HCT116 (cell line): ENCODE measurements at regions not wholly inside any gene's neighbourhood (a gene's known extent, or its start where the extent isn't known, plus 50 kb on each side); places are given as distances from the start of the nearest gene placed in this dataset.

Experiments
- ATAC-seq: fragments of 200-7000 bp; cut with Tn5 transposase; 2 replicates; pipeline ENCODE4 v1.9.1; 2020; ENCODE audit warnings: mild to moderate bottlenecking, moderate library complexity
- BruUV-seq: library from RNA; stranded (reverse); fragments of 400-500 nt; replicated peaks from 2 replicates; lab custom pipeline; 2021; lab: Mats Ljungman, UMichigan
- CTCF ChIA-PET: fragments of 300-600 bp; sonication (Branson Sonifier 250); formaldehyde crosslinking; loops from one replicate; lab custom pipeline; 2021; ENCODE audit warnings: antibody characterized with exemption; lab: Charles Lee
- POLR2A ChIA-PET: fragments of 300-600, 350-600 bp; sonication (Branson Sonifier 250); formaldehyde crosslinking; loops from one replicate; lab custom pipeline; 2021; ENCODE audit warnings: antibody characterized with exemption; lab: Charles Lee
- RAD21 ChIA-PET, 2 experiments: fragments of 300-600 bp; sonication (Branson Sonifier 250); formaldehyde crosslinking; loops; one replicate each; lab custom pipeline; 2023; ENCODE audit warnings: low total read pairs in 2 of 2; ENCODE audit not compliant: uncharacterized antibody in 2 of 2, unreplicated experiment in 2 of 2, low non-redundant PET in 1 of 2; lab: Charles Lee
- DNase-seq: peaks from one replicate; pipeline ENCODE4 v3.0.0-alpha.2; 2010; ENCODE audit warnings: low read depth, low spot score
- H2AFZ ChIP-seq: fragments of 200-600 bp; shearing (Covaris generic), sonication (generic); 2 replicates; pipeline ENCODE4 v1.6.1; 2017; ENCODE audit warnings: low read depth, mixed run types, mixed read lengths, antibody characterized with exemption, low read length; ENCODE audit not compliant: poor library complexity, severe bottlenecking
- H3K27ac ChIP-seq: 2 replicates; pipeline ENCODE4 v1.5.1; 2012; ENCODE audit warnings: low read depth, low read length
- H3K27me3 ChIP-seq: fragments of 200-600 bp; sonication (generic); 2 replicates; pipeline ENCODE4 v1.6.1; 2016; ENCODE audit warnings: mixed run types, low read length, mixed read lengths; ENCODE audit not compliant: insufficient read depth
- H3K36me3 ChIP-seq, 2 experiments: fragments of 200-500 bp in 1 of 2; fragments of 200-600 bp in 1 of 2; sonication (Bioruptor generic) in 1 of 2; sonication (generic) in 1 of 2; 2 replicates each; pipeline versions ENCODE4 v1.5.1 to v1.6.1; 2014 to 2016; ENCODE audit warnings: low read length in 2 of 2, inconsistent platforms in 1 of 2, mixed read lengths in 1 of 2, mixed run types in 1 of 2; ENCODE audit not compliant: insufficient read depth in 2 of 2, control insufficient read depth in 1 of 2
- H3K4me1 ChIP-seq, 2 experiments: fragments of 200-600 bp in 1 of 2; sonication (generic) in 1 of 2; 2 replicates each; pipeline versions ENCODE4 v1.5.1 to v1.6.1; 2012 to 2017; ENCODE audit warnings: low read length in 2 of 2, inconsistent platforms in 1 of 2, mild to moderate bottlenecking in 1 of 2, mixed read lengths in 1 of 2, mixed run types in 1 of 2, moderate library complexity in 1 of 2; ENCODE audit not compliant: insufficient read depth in 2 of 2, control insufficient read depth in 1 of 2
- H3K4me2 ChIP-seq: fragments of 200-600 bp; sonication (generic); 2 replicates; pipeline ENCODE4 v1.6.1; 2017; ENCODE audit warnings: mixed run types, low read length, mixed read lengths
- H3K4me3 ChIP-seq, 2 experiments: fragments of 200-600 bp in 1 of 2; sonication (generic) in 1 of 2; replicated peaks in 1 of 2; 2 replicates each; pipeline ENCODE4 v1.5.1; 2011 to 2016; ENCODE audit warnings: low read length in 2 of 2, control low read depth in 1 of 2, low read depth in 1 of 2, mild to moderate bottlenecking in 1 of 2, mixed read lengths in 1 of 2, mixed run types in 1 of 2
- H3K79me2 ChIP-seq: fragments of 200-600 bp; sonication (generic); 2 replicates; pipeline ENCODE4 v1.6.1; 2017; ENCODE audit warnings: mild to moderate bottlenecking, mixed run types, low read length, moderate library complexity, mixed read lengths; ENCODE audit not compliant: insufficient read depth
- H3K9ac ChIP-seq: fragments of 200-600 bp; sonication (generic); 2 replicates; pipeline ENCODE4 v1.6.1; 2016; ENCODE audit warnings: low read length, mixed read lengths
- H3K9me2 ChIP-seq: fragments of 200-600 bp; sonication (generic), shearing (Covaris generic); 2 replicates; pipeline ENCODE4 v1.6.1; 2017; ENCODE audit warnings: mixed run types, mild to moderate bottlenecking, moderate library complexity; ENCODE audit not compliant: insufficient read depth
- H3K9me3 ChIP-seq, 2 experiments: fragments of 200-500 bp in 1 of 2; fragments of 200-600 bp in 1 of 2; sonication (Bioruptor generic) in 1 of 2; sonication (generic) in 1 of 2; 2 replicates each; pipeline ENCODE4 v1.6.1; 2014 to 2017; ENCODE audit warnings: low read length in 2 of 2, mixed read lengths in 2 of 2, inconsistent platforms in 1 of 2, low read depth in 1 of 2, mild to moderate bottlenecking in 1 of 2, mixed run types in 1 of 2, moderate library complexity in 1 of 2; ENCODE audit not compliant: control insufficient read depth in 1 of 2, insufficient read depth in 1 of 2
- H4K20me1 ChIP-seq: fragments of 200-600 bp; sonication (generic), shearing (Covaris generic); 2 replicates; pipeline ENCODE4 v1.6.1; 2017; ENCODE audit warnings: mixed run types, mild to moderate bottlenecking, moderate library complexity; ENCODE audit not compliant: insufficient read depth
- ELF1 ChIP-seq: IDR thresholded peaks from 2 replicates; pipeline ENCODE4 v1.6.1; 2012; ENCODE audit warnings: low read depth, borderline replicate concordance
- EZH2phosphoT487 ChIP-seq: fragments of 200-600 bp; IDR thresholded peaks from 2 replicates; pipeline ENCODE4 v1.6.1; 2018; ENCODE audit warnings: antibody characterized with exemption, borderline replicate concordance
- FOSL1 ChIP-seq: IDR thresholded peaks from 2 replicates; pipeline ENCODE4 v1.6.1; 2012; ENCODE audit warnings: low read depth
- RAD21 ChIP-seq: IDR thresholded peaks from 2 replicates; pipeline ENCODE4 v1.6.1; 2012; ENCODE audit warnings: low read depth, mild to moderate bottlenecking
- SRF ChIP-seq: IDR thresholded peaks from 2 replicates; pipeline ENCODE4 v1.6.1; 2012; ENCODE audit warnings: low read depth
- TCF7L2 ChIP-seq: IDR thresholded peaks from 2 replicates; pipeline ENCODE4 v1.7.0; 2011; ENCODE audit warnings: borderline replicate concordance, inconsistent platforms; ENCODE audit not compliant: insufficient read depth, insufficient read length; ENCODE audit errors: extremely low read depth
- YY1 ChIP-seq: IDR thresholded peaks from 2 replicates; pipeline ENCODE4 v1.6.1; 2011; ENCODE audit warnings: low read length, low read depth, moderate library complexity, mild to moderate bottlenecking; ENCODE audit not compliant: insufficient replicate concordance; ENCODE audit errors: extremely low read depth
- ZNF274 ChIP-seq: fragments of 200-500 bp; sonication (Bioruptor generic); IDR thresholded peaks from 2 replicates; pipeline ENCODE4 v1.6.1; 2014; ENCODE audit warnings: mild to moderate bottlenecking, low read depth, low read length, inconsistent platforms
- intact Hi-C: fragments of 100-400 bp; cut with micrococcal nuclease; formaldehyde crosslinking; loops from 2 replicates; pipeline ENCODE4 v1.10.0; 2022
- TF ChIP-seq, protein P1 (sequence below), 3 experiments: fragments of 200-600 bp in 1 of 3; sonication (generic) in 1 of 3; IDR thresholded peaks in 2 of 3; conservative IDR thresholded peaks in 1 of 3; 2 replicates each; pipeline ENCODE4 v1.5.1; 2012 to 2017; ENCODE audit warnings: low read depth in 2 of 3, low read length in 2 of 3, antibody characterized with exemption in 1 of 3, borderline replicate concordance in 1 of 3, control low read depth in 1 of 3, mild to moderate bottlenecking in 1 of 3, mixed read lengths in 1 of 3, mixed run types in 1 of 3, moderate library complexity in 1 of 3; ENCODE audit not compliant: insufficient read depth in 1 of 3
- TF ChIP-seq, protein P2 (sequence below): IDR thresholded peaks from 2 replicates; pipeline ENCODE4 v1.6.1; 2012
- TF ChIP-seq, protein P3 (sequence below): IDR thresholded peaks from 2 replicates; pipeline ENCODE4 v1.6.1; 2011; ENCODE audit warnings: mild to moderate bottlenecking, low read length, moderate library complexity; ENCODE audit not compliant: insufficient replicate concordance; ENCODE audit errors: extremely low read depth
- TF ChIP-seq, protein P4 (sequence below): IDR thresholded peaks from 2 replicates; pipeline ENCODE4 v1.6.1; 2012; ENCODE audit warnings: low read depth

DNA sequence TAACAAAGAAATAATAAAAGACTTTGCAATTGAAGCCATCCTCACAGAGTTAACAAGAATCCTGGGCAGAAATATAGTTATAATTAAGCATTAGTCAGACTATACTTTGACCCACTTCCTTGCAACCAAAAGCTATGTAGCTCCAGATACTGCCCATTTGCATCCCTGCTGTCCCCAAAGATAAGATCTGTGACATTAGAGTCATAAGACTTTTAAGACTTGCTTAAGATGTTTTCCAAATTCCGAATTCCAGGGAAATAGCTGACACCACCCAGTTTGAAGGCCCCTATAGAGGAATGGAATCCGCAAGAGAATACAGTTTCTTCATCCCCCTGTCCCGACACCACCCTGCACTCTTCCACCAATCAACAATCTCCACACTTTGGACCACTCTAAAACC, 69.5 kb upstream of the TLK1 start (continued):
- TF ChIP-seq, protein P1, sequence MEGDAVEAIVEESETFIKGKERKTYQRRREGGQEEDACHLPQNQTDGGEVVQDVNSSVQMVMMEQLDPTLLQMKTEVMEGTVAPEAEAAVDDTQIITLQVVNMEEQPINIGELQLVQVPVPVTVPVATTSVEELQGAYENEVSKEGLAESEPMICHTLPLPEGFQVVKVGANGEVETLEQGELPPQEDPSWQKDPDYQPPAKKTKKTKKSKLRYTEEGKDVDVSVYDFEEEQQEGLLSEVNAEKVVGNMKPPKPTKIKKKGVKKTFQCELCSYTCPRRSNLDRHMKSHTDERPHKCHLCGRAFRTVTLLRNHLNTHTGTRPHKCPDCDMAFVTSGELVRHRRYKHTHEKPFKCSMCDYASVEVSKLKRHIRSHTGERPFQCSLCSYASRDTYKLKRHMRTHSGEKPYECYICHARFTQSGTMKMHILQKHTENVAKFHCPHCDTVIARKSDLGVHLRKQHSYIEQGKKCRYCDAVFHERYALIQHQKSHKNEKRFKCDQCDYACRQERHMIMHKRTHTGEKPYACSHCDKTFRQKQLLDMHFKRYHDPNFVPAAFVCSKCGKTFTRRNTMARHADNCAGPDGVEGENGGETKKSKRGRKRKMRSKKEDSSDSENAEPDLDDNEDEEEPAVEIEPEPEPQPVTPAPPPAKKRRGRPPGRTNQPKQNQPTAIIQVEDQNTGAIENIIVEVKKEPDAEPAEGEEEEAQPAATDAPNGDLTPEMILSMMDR (IDR thresholded peaks at IDR 0.05 in 2 of 3, conservative IDR thresholded peaks at IDR 0.05 in 1 of 3; ENCODE audit: borderline replicate concordance in 1 of 3, insufficient read depth in 1 of 3, low read depth in 2 of 3, low read length in 2 of 3): no peak
- no peak for TF ChIP-seq YY1
- no peak for TF ChIP-seq RAD21

DNA sequence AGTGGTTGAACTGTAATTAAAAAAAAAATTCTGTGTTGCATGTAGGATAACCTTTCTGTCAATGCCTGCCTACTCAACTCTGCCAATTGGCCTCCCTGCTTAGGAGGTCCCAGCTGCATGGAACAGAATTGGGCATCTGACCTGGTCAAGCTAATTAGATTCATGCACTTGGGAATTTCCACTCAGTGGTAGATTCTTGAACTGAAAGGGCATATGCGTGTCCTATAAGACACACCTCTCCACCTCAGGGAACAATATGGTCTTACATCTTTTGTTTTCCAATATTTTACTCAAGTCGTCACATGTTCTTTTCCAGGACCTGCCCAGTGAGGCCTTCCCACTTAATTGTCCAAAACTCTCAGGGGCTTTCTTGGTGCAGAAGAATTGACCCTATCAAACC, 68.1 kb upstream of the TLK1 start:
- no TSS peak for BruUV-seq
- intact Hi-C loops: no loop called here
- TF ChIP-seq EZH2phosphoT487 (no peak), RAD21 (no peak), YY1 (no peak), FOSL1 (no peak), TCF7L2 (no peak), ZNF274 (no peak), SRF (no peak), ELF1 (no peak)
- TF ChIP-seq, protein P1 (IDR thresholded peaks at IDR 0.05 in 2 of 3, conservative IDR thresholded peaks at IDR 0.05 in 1 of 3; ENCODE audit: borderline replicate concordance in 1 of 3, insufficient read depth in 1 of 3, low read depth in 2 of 3, low read length in 2 of 3): no peak
- TF ChIP-seq, protein P2, sequence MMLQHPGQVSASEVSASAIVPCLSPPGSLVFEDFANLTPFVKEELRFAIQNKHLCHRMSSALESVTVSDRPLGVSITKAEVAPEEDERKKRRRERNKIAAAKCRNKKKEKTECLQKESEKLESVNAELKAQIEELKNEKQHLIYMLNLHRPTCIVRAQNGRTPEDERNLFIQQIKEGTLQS: no peak
- TF ChIP-seq, protein P3, sequence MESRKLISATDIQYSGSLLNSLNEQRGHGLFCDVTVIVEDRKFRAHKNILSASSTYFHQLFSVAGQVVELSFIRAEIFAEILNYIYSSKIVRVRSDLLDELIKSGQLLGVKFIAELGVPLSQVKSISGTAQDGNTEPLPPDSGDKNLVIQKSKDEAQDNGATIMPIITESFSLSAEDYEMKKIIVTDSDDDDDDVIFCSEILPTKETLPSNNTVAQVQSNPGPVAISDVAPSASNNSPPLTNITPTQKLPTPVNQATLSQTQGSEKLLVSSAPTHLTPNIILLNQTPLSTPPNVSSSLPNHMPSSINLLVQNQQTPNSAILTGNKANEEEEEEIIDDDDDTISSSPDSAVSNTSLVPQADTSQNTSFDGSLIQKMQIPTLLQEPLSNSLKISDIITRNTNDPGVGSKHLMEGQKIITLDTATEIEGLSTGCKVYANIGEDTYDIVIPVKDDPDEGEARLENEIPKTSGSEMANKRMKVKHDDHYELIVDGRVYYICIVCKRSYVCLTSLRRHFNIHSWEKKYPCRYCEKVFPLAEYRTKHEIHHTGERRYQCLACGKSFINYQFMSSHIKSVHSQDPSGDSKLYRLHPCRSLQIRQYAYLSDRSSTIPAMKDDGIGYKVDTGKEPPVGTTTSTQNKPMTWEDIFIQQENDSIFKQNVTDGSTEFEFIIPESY: no peak
- TF ChIP-seq, protein P4, sequence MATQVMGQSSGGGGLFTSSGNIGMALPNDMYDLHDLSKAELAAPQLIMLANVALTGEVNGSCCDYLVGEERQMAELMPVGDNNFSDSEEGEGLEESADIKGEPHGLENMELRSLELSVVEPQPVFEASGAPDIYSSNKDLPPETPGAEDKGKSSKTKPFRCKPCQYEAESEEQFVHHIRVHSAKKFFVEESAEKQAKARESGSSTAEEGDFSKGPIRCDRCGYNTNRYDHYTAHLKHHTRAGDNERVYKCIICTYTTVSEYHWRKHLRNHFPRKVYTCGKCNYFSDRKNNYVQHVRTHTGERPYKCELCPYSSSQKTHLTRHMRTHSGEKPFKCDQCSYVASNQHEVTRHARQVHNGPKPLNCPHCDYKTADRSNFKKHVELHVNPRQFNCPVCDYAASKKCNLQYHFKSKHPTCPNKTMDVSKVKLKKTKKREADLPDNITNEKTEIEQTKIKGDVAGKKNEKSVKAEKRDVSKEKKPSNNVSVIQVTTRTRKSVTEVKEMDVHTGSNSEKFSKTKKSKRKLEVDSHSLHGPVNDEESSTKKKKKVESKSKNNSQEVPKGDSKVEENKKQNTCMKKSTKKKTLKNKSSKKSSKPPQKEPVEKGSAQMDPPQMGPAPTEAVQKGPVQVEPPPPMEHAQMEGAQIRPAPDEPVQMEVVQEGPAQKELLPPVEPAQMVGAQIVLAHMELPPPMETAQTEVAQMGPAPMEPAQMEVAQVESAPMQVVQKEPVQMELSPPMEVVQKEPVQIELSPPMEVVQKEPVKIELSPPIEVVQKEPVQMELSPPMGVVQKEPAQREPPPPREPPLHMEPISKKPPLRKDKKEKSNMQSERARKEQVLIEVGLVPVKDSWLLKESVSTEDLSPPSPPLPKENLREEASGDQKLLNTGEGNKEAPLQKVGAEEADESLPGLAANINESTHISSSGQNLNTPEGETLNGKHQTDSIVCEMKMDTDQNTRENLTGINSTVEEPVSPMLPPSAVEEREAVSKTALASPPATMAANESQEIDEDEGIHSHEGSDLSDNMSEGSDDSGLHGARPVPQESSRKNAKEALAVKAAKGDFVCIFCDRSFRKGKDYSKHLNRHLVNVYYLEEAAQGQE: no peak

More for the DNA sequence above, 68.1 kb upstream of the TLK1 start:
- H3K4me1 ChIP-seq: peaks cover 11 to 17% of the 10 kb centered on the region in 2 experiments
- no peak overlapping the region for H3K4me3 ChIP-seq
- H4K20me1 ChIP-seq: no peaks in the 10 kb centered on the region
- H3K9ac ChIP-seq: no peak overlapping the region
- H3K36me3 ChIP-seq: no peaks in the 10 kb centered on the region
- RAD21 ChIA-PET: no interaction called here
- no peak for DNase-seq
- CTCF ChIA-PET: no interaction called here
- no peak for ATAC-seq
- H3K27me3 ChIP-seq: no peaks in the 10 kb centered on the region
- H3K9me3 ChIP-seq: peaks cover 0 to 4% of the 10 kb centered on the region in 2 experiments; a peak in 1 of 4 replicates
- POLR2A ChIA-PET: interaction anchor here (0.5 kb wide), 1 partner anchor 69 kb away, joined by 4 read pairs; no protein-coding TSS in a partner anchor
- H2AFZ ChIP-seq: no peak overlapping the region
- H3K79me2 ChIP-seq: no peaks in the 10 kb centered on the region
- H3K4me2 ChIP-seq: no peak overlapping the region
- no peak overlapping the region for H3K27ac ChIP-seq
- no peaks in the 10 kb centered on the region for H3K9me2 ChIP-seq
